ENCODE measurements at regions not wholly inside any gene's neighbourhood (a gene's known extent, or its start where the extent isn't known, plus 50 kb on each side); places are given as distances from the start of the nearest gene placed in this dataset.

GRCh38 chr2:30356071-30356470 lies 91.0 kb upstream of the LCLAT1 start (continued):
- no peak for TF ChIP-seq ZNF792 (tag by site-specific recombination; IDR thresholded peaks at IDR 0.05)
- TF ChIP-seq ZNF221 (tag by site-specific recombination; IDR thresholded peaks at IDR 0.05; ENCODE audit: borderline replicate concordance) = no peak
- no peak for TF ChIP-seq ZNF16 (tag by site-specific recombination; IDR thresholded peaks at IDR 0.05; ENCODE audit: low read depth)
- TF ChIP-seq ZNF248 (tag by site-specific recombination; IDR thresholded peaks at IDR 0.05) = no peak
- no peak for TF ChIP-seq ZNF433 (tag by site-specific recombination; IDR thresholded peaks at IDR 0.05; ENCODE audit: low read depth)
- TF ChIP-seq ZNF473 (tag by site-specific recombination; IDR thresholded peaks at IDR 0.05) = no peak

- CTCF ChIA-PET = interaction anchor here (0.6 kb wide), 1 partner anchor 209 kb away, joined by 4 read pairs; no protein-coding TSS in a partner anchor
- Histone ChIP-seq H3K4me1 (ENCODE audit: control insufficient read depth, insufficient read depth, low read length) (no peaks in the 10 kb centered on the region), H3K4me3 (ENCODE audit: low read depth, low read length) (no peak overlapping the region), H3K36me3 (ENCODE audit: control insufficient read depth in 2 of 2, insufficient read depth in 1 of 2, low read length in 2 of 2) (no peaks in the 10 kb centered on the region), H3K27ac (ENCODE audit: extremely low read depth, low read depth, low read length) (no peak overlapping the region), H3K9me3 (ENCODE audit: control insufficient read depth, insufficient read depth, low read depth, low read length) (no peaks in the 10 kb centered on the region)
- POLR2A ChIA-PET = no interaction called here
- TF ChIP-seq ZNF596 (tag by site-specific recombination; IDR thresholded peaks at IDR 0.05) = no peak
- no peak for TF ChIP-seq GFI1B (tag by site-specific recombination; IDR thresholded peaks at IDR 0.05)
- TF ChIP-seq ZNF639 (tag by site-specific recombination; IDR thresholded peaks at IDR 0.05) = no peak
- TF ChIP-seq ZNF549 (tag by site-specific recombination; IDR thresholded peaks at IDR 0.05) = no peak
- TF ChIP-seq ZNF530 (tag by site-specific recombination; IDR thresholded peaks at IDR 0.05; ENCODE audit: low read depth) = no peak
- TF ChIP-seq ZSCAN18 (tag by site-specific recombination; IDR thresholded peaks at IDR 0.05) = no peak
- TF ChIP-seq ZNF292 (tag by site-specific recombination; IDR thresholded peaks at IDR 0.05; ENCODE audit: borderline replicate concordance, low read depth) = no peak
- no peak for TF ChIP-seq ZSCAN4 (tag by site-specific recombination; IDR thresholded peaks at IDR 0.05)
These were observed 90.3 kb upstream of the LCLAT1 start for GRCh38 chr2:30356776-30357175.

GRCh38 chr2:30358351-30358750 lies 88.7 kb upstream of the LCLAT1 start:
- Histone ChIP-seq H3K27ac (ENCODE audit: extremely low read depth, low read depth, low read length) (no peak overlapping the region), H3K36me3 (ENCODE audit: control insufficient read depth in 2 of 2, insufficient read depth in 1 of 2, low read length in 2 of 2) (no peaks in the 10 kb centered on the region), H3K9me3 (ENCODE audit: control insufficient read depth, insufficient read depth, low read depth, low read length) (no peaks in the 10 kb centered on the region), H3K4me3 (ENCODE audit: low read depth, low read length) (no peak overlapping the region), H3K4me1 (ENCODE audit: control insufficient read depth, insufficient read depth, low read length) (no peaks in the 10 kb centered on the region)
- ChIA-PET CTCF (interaction anchor here (0.6 kb wide), 2 partner anchors 119 to 150 kb away, joined by 3 read pairs; no protein-coding TSS in a partner anchor), POLR2A (interaction anchor here (0.6 to 0.7 kb wide), 2 partner anchors 112 to 127 kb away, joined by 3 to 7 read pairs; partner anchors contain the start of gene LBH)
- TF ChIP-seq PRDM2 (tag by site-specific recombination; IDR thresholded peaks at IDR 0.05; ENCODE audit: borderline replicate concordance) (no peak), ZNF837 (tag by site-specific recombination; IDR thresholded peaks at IDR 0.05) (no peak), ZNF704 (tag by site-specific recombination; IDR thresholded peaks at IDR 0.05) (no peak), ZNF585B (tag by site-specific recombination; IDR thresholded peaks at IDR 0.05) (no peak), ZNF596 (tag by site-specific recombination; IDR thresholded peaks at IDR 0.05) (no peak), ZNF600 (tag by site-specific recombination; IDR thresholded peaks at IDR 0.05) (no peak), ZNF473 (tag by site-specific recombination; IDR thresholded peaks at IDR 0.05) (no peak), ZNF214 (tag by site-specific recombination; IDR thresholded peaks at IDR 0.05; ENCODE audit: borderline replicate concordance) (no peak), RBAK (tag by site-specific recombination; IDR thresholded peaks at IDR 0.05) (no peak), ZNF324 (tag by site-specific recombination; IDR thresholded peaks at IDR 0.05) (no peak), ZNF558 (tag by site-specific recombination; IDR thresholded peaks at IDR 0.05) (no peak), ZNF423 (tag by site-specific recombination; IDR thresholded peaks at IDR 0.05) (no peak)

Measured in HEK293 (cell line).